ENCODE measurements at regions not wholly inside any gene's neighbourhood (a gene's known extent, or its start where the extent isn't known, plus 50 kb on each side); places are given as distances from the start of the nearest gene placed in this dataset.

- no peak overlapping the region for H2AK5ac ChIP-seq (ENCODE audit: low read length)
- H3K4me2 ChIP-seq (ENCODE audit: low read length), result no peak overlapping the region
- H4K5ac ChIP-seq (ENCODE audit: low read length), result no peak overlapping the region
- H3K56ac ChIP-seq (ENCODE audit: low read length), result no peak overlapping the region
- no CpG with 5 or more reads among the region's 6 CpGs for WGBS (ENCODE audit: extremely low coverage, insufficient coverage, low lambda C conversion rate)
- H3K27ac ChIP-seq (ENCODE audit: low read depth, low read length), result no peak overlapping the region
- no peak overlapping the region for H4K8ac ChIP-seq (ENCODE audit: low read depth, low read length)
- H3K4ac ChIP-seq (ENCODE audit: low read depth, low read length), result no peak overlapping the region
- peak; percentile 66 for DNase-seq
- no peak overlapping the region for H2BK120ac ChIP-seq (ENCODE audit: low read depth, low read length)
- no peak overlapping the region for H2BK15ac ChIP-seq (replicated peaks; ENCODE audit: low read depth)
- no peak overlapping the region for H3K23ac ChIP-seq (ENCODE audit: low read length)
- H2BK5ac ChIP-seq (ENCODE audit: low read length), result no peak overlapping the region
- no peak overlapping the region for H3K18ac ChIP-seq (ENCODE audit: low read length)
- no peaks in the 10 kb centered on the region for H3K27me3 ChIP-seq (ENCODE audit: insufficient read depth, low read length, poor library complexity)
- H3K9ac ChIP-seq (ENCODE audit: low read length), result no peak overlapping the region
- no peaks in the 10 kb centered on the region for H3K79me1 ChIP-seq (ENCODE audit: low read length)
- no peaks in the 10 kb centered on the region for H3K79me2 ChIP-seq (ENCODE audit: control insufficient read depth, insufficient read depth, low read length)
- no peak overlapping the region for H3K4me3 ChIP-seq (ENCODE audit: low read length)
- no peaks in the 10 kb centered on the region for H3K36me3 ChIP-seq (ENCODE audit: control insufficient read depth, insufficient read depth, low read length)
- no peaks in the 10 kb centered on the region for H3K4me1 ChIP-seq (ENCODE audit: control insufficient read depth, low read depth, low read length)
Measured at GRCh38 chr6:126091466-126091865, 105.1 kb downstream of the TRMT11 start.

GRCh38 chr6:126093108-126093507 is 106.8 kb downstream of the TRMT11 start:
- Histone ChIP-seq H3K56ac (ENCODE audit: low read length) (no peak overlapping the region), H3K27me3 (ENCODE audit: insufficient read depth, low read length, poor library complexity) (no peaks in the 10 kb centered on the region), H2BK120ac (ENCODE audit: low read depth, low read length) (no peak overlapping the region), H3K4ac (ENCODE audit: low read depth, low read length) (no peak overlapping the region), H3K27ac (ENCODE audit: low read depth, low read length) (no peak overlapping the region), H3K79me2 (ENCODE audit: control insufficient read depth, insufficient read depth, low read length) (no peaks in the 10 kb centered on the region), H3K23ac (ENCODE audit: low read length) (no peak overlapping the region), H2AK5ac (ENCODE audit: low read length) (no peak overlapping the region), H3K4me1 (ENCODE audit: control insufficient read depth, low read depth, low read length) (no peaks in the 10 kb centered on the region), H3K9ac (ENCODE audit: low read length) (no peak overlapping the region), H4K8ac (ENCODE audit: low read depth, low read length) (no peak overlapping the region), H2BK5ac (ENCODE audit: low read length) (no peak overlapping the region), H3K18ac (ENCODE audit: low read length) (no peak overlapping the region), H3K36me3 (ENCODE audit: control insufficient read depth, insufficient read depth, low read length) (no peaks in the 10 kb centered on the region), H3K79me1 (ENCODE audit: low read length) (no peaks in the 10 kb centered on the region), H3K4me2 (ENCODE audit: low read length) (no peak overlapping the region), H2BK15ac (replicated peaks; ENCODE audit: low read depth) (no peak overlapping the region), H3K4me3 (ENCODE audit: low read length) (no peak overlapping the region), H4K5ac (ENCODE audit: low read length) (no peak overlapping the region)
- no CpG with 5 or more reads among the region's 2 CpGs for WGBS (ENCODE audit: extremely low coverage, insufficient coverage, low lambda C conversion rate)
- DNase-seq, result no peak

- Histone ChIP-seq H4K8ac (ENCODE audit: low read depth, low read length) (no peak overlapping the region), H3K23ac (ENCODE audit: low read length) (no peak overlapping the region), H3K27me3 (ENCODE audit: insufficient read depth, low read length, poor library complexity) (no peaks in the 10 kb centered on the region), H3K36me3 (ENCODE audit: control insufficient read depth, insufficient read depth, low read length) (no peaks in the 10 kb centered on the region), H3K79me1 (ENCODE audit: low read length) (no peaks in the 10 kb centered on the region), H2AK5ac (ENCODE audit: low read length) (no peak overlapping the region), H3K4ac (ENCODE audit: low read depth, low read length) (no peak overlapping the region), H3K4me3 (ENCODE audit: low read length) (no peak overlapping the region), H3K79me2 (ENCODE audit: control insufficient read depth, insufficient read depth, low read length) (no peaks in the 10 kb centered on the region), H2BK120ac (ENCODE audit: low read depth, low read length) (no peak overlapping the region), H3K4me1 (ENCODE audit: control insufficient read depth, low read depth, low read length) (no peaks in the 10 kb centered on the region), H2BK5ac (ENCODE audit: low read length) (no peak overlapping the region), H3K27ac (ENCODE audit: low read depth, low read length) (no peak overlapping the region), H3K56ac (ENCODE audit: low read length) (no peak overlapping the region), H4K5ac (ENCODE audit: low read length) (no peak overlapping the region), H3K18ac (ENCODE audit: low read length) (no peak overlapping the region), H2BK15ac (replicated peaks; ENCODE audit: low read depth) (no peak overlapping the region), H3K4me2 (ENCODE audit: low read length) (no peak overlapping the region), H3K9ac (ENCODE audit: low read length) (no peak overlapping the region)
- DNase-seq, result no peak
- no CpG with 5 or more reads among the region's 4 CpGs for WGBS (ENCODE audit: extremely low coverage, insufficient coverage, low lambda C conversion rate)
Measured at GRCh38 chr6:126094411-126094810, 108.1 kb downstream of the TRMT11 start.

- Histone ChIP-seq H2BK120ac (ENCODE audit: low read depth, low read length) (no peak overlapping the region), H3K18ac (ENCODE audit: low read length) (no peak overlapping the region), H3K36me3 (ENCODE audit: control insufficient read depth, insufficient read depth, low read length) (no peaks in the 10 kb centered on the region), H3K4me2 (ENCODE audit: low read length) (no peak overlapping the region), H3K27ac (ENCODE audit: low read depth, low read length) (no peak overlapping the region), H3K4me3 (ENCODE audit: low read length) (no peak overlapping the region), H3K4ac (ENCODE audit: low read depth, low read length) (no peak overlapping the region), H2AK5ac (ENCODE audit: low read length) (no peak overlapping the region), H4K8ac (ENCODE audit: low read depth, low read length) (no peak overlapping the region), H3K23ac (ENCODE audit: low read length) (no peak overlapping the region), H3K4me1 (ENCODE audit: control insufficient read depth, low read depth, low read length) (no peaks in the 10 kb centered on the region), H3K27me3 (ENCODE audit: insufficient read depth, low read length, poor library complexity) (no peaks in the 10 kb centered on the region), H3K9ac (ENCODE audit: low read length) (no peak overlapping the region), H2BK15ac (replicated peaks; ENCODE audit: low read depth) (no peak overlapping the region), H3K56ac (ENCODE audit: low read length) (no peak overlapping the region), H4K5ac (ENCODE audit: low read length) (no peak overlapping the region), H3K79me1 (ENCODE audit: low read length) (no peaks in the 10 kb centered on the region), H2BK5ac (ENCODE audit: low read length) (no peak overlapping the region), H3K79me2 (ENCODE audit: control insufficient read depth, insufficient read depth, low read length) (no peaks in the 10 kb centered on the region)
- no peak for DNase-seq
- 100% methylated on average over 1 of the region's 4 CpGs for WGBS (ENCODE audit: extremely low coverage, insufficient coverage, low lambda C conversion rate)
Measured at GRCh38 chr6:126100386-126100785, 114.0 kb downstream of the TRMT11 start.

- H4K5ac ChIP-seq (ENCODE audit: low read length), result no peak overlapping the region
Measured at GRCh38 chr6:126102358-126102757, 116.0 kb downstream of the TRMT11 start.

GRCh38 chr6:126103993-126104392 is 117.7 kb downstream of the TRMT11 start:
- Histone ChIP-seq H3K36me3 (ENCODE audit: control insufficient read depth, insufficient read depth, low read length) (no peaks in the 10 kb centered on the region), H2BK5ac (ENCODE audit: low read length) (no peak overlapping the region), H3K23ac (ENCODE audit: low read length) (no peak overlapping the region), H2BK120ac (ENCODE audit: low read depth, low read length) (no peak overlapping the region), H3K4me2 (ENCODE audit: low read length) (no peak overlapping the region), H2AK5ac (ENCODE audit: low read length) (no peak overlapping the region), H4K5ac (ENCODE audit: low read length) (no peak overlapping the region), H3K27me3 (ENCODE audit: insufficient read depth, low read length, poor library complexity) (no peaks in the 10 kb centered on the region), H3K27ac (ENCODE audit: low read depth, low read length) (no peak overlapping the region), H3K4ac (ENCODE audit: low read depth, low read length) (no peak overlapping the region), H3K56ac (ENCODE audit: low read length) (no peak overlapping the region), H3K4me1 (ENCODE audit: control insufficient read depth, low read depth, low read length) (no peaks in the 10 kb centered on the region), H3K18ac (ENCODE audit: low read length) (no peak overlapping the region), H3K9ac (ENCODE audit: low read length) (no peak overlapping the region), H3K79me1 (ENCODE audit: low read length) (no peaks in the 10 kb centered on the region), H2BK15ac (replicated peaks; ENCODE audit: low read depth) (no peak overlapping the region), H4K8ac (ENCODE audit: low read depth, low read length) (no peak overlapping the region), H3K79me2 (ENCODE audit: control insufficient read depth, insufficient read depth, low read length) (no peaks in the 10 kb centered on the region), H3K4me3 (ENCODE audit: low read length) (no peak overlapping the region)
- no CpG with 5 or more reads among the region's 3 CpGs for WGBS (ENCODE audit: extremely low coverage, insufficient coverage, low lambda C conversion rate)
- no peak for DNase-seq

More at GRCh38 chr6:126102358-126102757, 116.0 kb downstream of the TRMT11 start:
- Histone ChIP-seq H2BK15ac (replicated peaks; ENCODE audit: low read depth) (no peak overlapping the region), H3K23ac (ENCODE audit: low read length) (no peak overlapping the region), H3K79me2 (ENCODE audit: control insufficient read depth, insufficient read depth, low read length) (no peaks in the 10 kb centered on the region), H2BK5ac (ENCODE audit: low read length) (no peak overlapping the region), H3K4me2 (ENCODE audit: low read length) (no peak overlapping the region), H2AK5ac (ENCODE audit: low read length) (no peak overlapping the region), H3K4me1 (ENCODE audit: control insufficient read depth, low read depth, low read length) (no peaks in the 10 kb centered on the region), H3K27me3 (ENCODE audit: insufficient read depth, low read length, poor library complexity) (no peaks in the 10 kb centered on the region), H3K36me3 (ENCODE audit: control insufficient read depth, insufficient read depth, low read length) (no peaks in the 10 kb centered on the region), H3K4ac (ENCODE audit: low read depth, low read length) (no peak overlapping the region), H3K18ac (ENCODE audit: low read length) (no peak overlapping the region), H3K56ac (ENCODE audit: low read length) (no peak overlapping the region), H3K9ac (ENCODE audit: low read length) (no peak overlapping the region), H3K27ac (ENCODE audit: low read depth, low read length) (no peak overlapping the region), H4K8ac (ENCODE audit: low read depth, low read length) (no peak overlapping the region), H2BK120ac (ENCODE audit: low read depth, low read length) (no peak overlapping the region), H3K79me1 (ENCODE audit: low read length) (no peaks in the 10 kb centered on the region), H3K4me3 (ENCODE audit: low read length) (no peak overlapping the region)
- DNase-seq, result no peak
- no CpG with 5 or more reads among the region's 5 CpGs for WGBS (ENCODE audit: extremely low coverage, insufficient coverage, low lambda C conversion rate)

All from mesendoderm (in vitro differentiated cells).